ENCODE measurements at regions not wholly inside any gene's neighbourhood (a gene's known extent, or its start where the extent isn't known, plus 50 kb on each side); places are given as distances from the start of the nearest gene placed in this dataset.

- Histone ChIP-seq H3K9me2 (ENCODE audit: low read depth, low read length) (no peaks in the 10 kb centered on the region), H3K27ac (ENCODE audit: low read depth, low read length, poor library complexity, severe bottlenecking) (no peak overlapping the region), H3K36me3 (ENCODE audit: insufficient read depth, low read length) (no peaks in the 10 kb centered on the region), H3K79me2 (ENCODE audit: insufficient read depth, low read length) (no peaks in the 10 kb centered on the region), H3F3A (ENCODE audit: insufficient read depth, low read length) (no peaks in the 10 kb centered on the region), H3K4me3 (ENCODE audit: low read depth, low read length, poor library complexity, severe bottlenecking) (no peak overlapping the region), H3K27me3 (ENCODE audit: insufficient read depth, low read length) (no peaks in the 10 kb centered on the region), H3K4me1 (ENCODE audit: insufficient read depth, low read length, severe bottlenecking) (no peaks in the 10 kb centered on the region), H4K20me1 (ENCODE audit: insufficient read depth, low read length) (no peaks in the 10 kb centered on the region), H2AFZ (ENCODE audit: low read length) (no peak overlapping the region), H3K4me2 (ENCODE audit: low read length) (no peak overlapping the region), H3K9ac (ENCODE audit: low read length) (no peak overlapping the region), H3K9me3 (ENCODE audit: low read length) (no peaks in the 10 kb centered on the region)
- TF ChIP-seq CTCF (IDR thresholded peaks at IDR 0.05; ENCODE audit: low read length) (no peak), EZH2 (IDR thresholded peaks at IDR 0.05; ENCODE audit: borderline replicate concordance, low read length) (no peak)
Observed at GRCh38 chr2:224196810-224197209, 157.7 kb upstream of the SERPINE2 start.

GRCh38 chr2:224195925-224196571, 157.0 kb upstream of the SERPINE2 start:
- Histone ChIP-seq H3K9me2 (ENCODE audit: low read depth, low read length) (no peaks in the 10 kb centered on the region), H3K79me2 (ENCODE audit: insufficient read depth, low read length) (no peaks in the 10 kb centered on the region), H3K27me3 (ENCODE audit: insufficient read depth, low read length) (no peaks in the 10 kb centered on the region), H3F3A (ENCODE audit: insufficient read depth, low read length) (no peaks in the 10 kb centered on the region), H3K4me2 (ENCODE audit: low read length) (no peak overlapping the region), H2AFZ (ENCODE audit: low read length) (no peak overlapping the region), H3K9me3 (ENCODE audit: low read length) (no peaks in the 10 kb centered on the region), H4K20me1 (ENCODE audit: insufficient read depth, low read length) (no peaks in the 10 kb centered on the region), H3K27ac (ENCODE audit: low read depth, low read length, poor library complexity, severe bottlenecking) (no peak overlapping the region), H3K36me3 (ENCODE audit: insufficient read depth, low read length) (no peaks in the 10 kb centered on the region), H3K4me1 (ENCODE audit: insufficient read depth, low read length, severe bottlenecking) (no peaks in the 10 kb centered on the region), H3K4me3 (ENCODE audit: low read depth, low read length, poor library complexity, severe bottlenecking) (no peak overlapping the region), H3K9ac (ENCODE audit: low read length) (no peak overlapping the region)
- TF ChIP-seq EZH2 (IDR thresholded peaks at IDR 0.05; ENCODE audit: borderline replicate concordance, low read length): no peak

GRCh38 chr2:224194161-224194560, 155.1 kb upstream of the SERPINE2 start:
- TF ChIP-seq CTCF (IDR thresholded peaks at IDR 0.05; ENCODE audit: low read length): no peak
- no peak for TF ChIP-seq EZH2 (IDR thresholded peaks at IDR 0.05; ENCODE audit: borderline replicate concordance, low read length)
- no peaks in the 10 kb centered on the region for H3K4me1 ChIP-seq (ENCODE audit: insufficient read depth, low read length, severe bottlenecking)

GRCh38 chr2:224191465-224191864, 152.4 kb upstream of the SERPINE2 start:
- TF ChIP-seq EZH2 (IDR thresholded peaks at IDR 0.05; ENCODE audit: borderline replicate concordance, low read length) (no peak), CTCF (IDR thresholded peaks at IDR 0.05; ENCODE audit: low read length) (no peak)
- Histone ChIP-seq H2AFZ (ENCODE audit: low read length) (no peak overlapping the region), H3K9me3 (ENCODE audit: low read length) (no peaks in the 10 kb centered on the region), H3K9me2 (ENCODE audit: low read depth, low read length) (no peaks in the 10 kb centered on the region), H3K9ac (ENCODE audit: low read length) (no peak overlapping the region), H3K27me3 (ENCODE audit: insufficient read depth, low read length) (no peaks in the 10 kb centered on the region), H3K4me1 (ENCODE audit: insufficient read depth, low read length, severe bottlenecking) (no peaks in the 10 kb centered on the region), H3K4me3 (ENCODE audit: low read depth, low read length, poor library complexity, severe bottlenecking) (no peak overlapping the region), H3K36me3 (ENCODE audit: insufficient read depth, low read length) (no peaks in the 10 kb centered on the region), H3K79me2 (ENCODE audit: insufficient read depth, low read length) (no peaks in the 10 kb centered on the region), H3K4me2 (ENCODE audit: low read length) (no peak overlapping the region), H4K20me1 (ENCODE audit: insufficient read depth, low read length) (no peaks in the 10 kb centered on the region), H3K27ac (ENCODE audit: low read depth, low read length, poor library complexity, severe bottlenecking) (no peak overlapping the region), H3F3A (ENCODE audit: insufficient read depth, low read length) (no peaks in the 10 kb centered on the region)

More at GRCh38 chr2:224194161-224194560, 155.1 kb upstream of the SERPINE2 start:
- Histone ChIP-seq H3K79me2 (ENCODE audit: insufficient read depth, low read length) (no peaks in the 10 kb centered on the region), H3K9ac (ENCODE audit: low read length) (no peak overlapping the region), H3K27ac (ENCODE audit: low read depth, low read length, poor library complexity, severe bottlenecking) (no peak overlapping the region), H3F3A (ENCODE audit: insufficient read depth, low read length) (no peaks in the 10 kb centered on the region), H3K9me2 (ENCODE audit: low read depth, low read length) (no peaks in the 10 kb centered on the region), H3K36me3 (ENCODE audit: insufficient read depth, low read length) (no peaks in the 10 kb centered on the region), H3K9me3 (ENCODE audit: low read length) (no peaks in the 10 kb centered on the region), H3K27me3 (ENCODE audit: insufficient read depth, low read length) (no peaks in the 10 kb centered on the region), H2AFZ (ENCODE audit: low read length) (no peak overlapping the region), H3K4me3 (ENCODE audit: low read depth, low read length, poor library complexity, severe bottlenecking) (no peak overlapping the region), H3K4me2 (ENCODE audit: low read length) (no peak overlapping the region), H4K20me1 (ENCODE audit: insufficient read depth, low read length) (no peaks in the 10 kb centered on the region)

All from OCI-LY1 (cell line).